ENCODE measurements at regions not wholly inside any gene's neighbourhood (a gene's known extent, or its start where the extent isn't known, plus 50 kb on each side); places are given as distances from the start of the nearest gene placed in this dataset.
"Not testable (repeated sequence)": the region's sequence is repeated elsewhere in the genome, so short reads cannot be mapped to it uniquely, and the experiment has no call there.

GRCh38 chr20:25985597-25985996 is 288.9 kb upstream of the ZNF337 start:
- DNase-seq, result no peak

GRCh38 chr20:25984933-25985332 is 288.3 kb upstream of the ZNF337 start:
- DNase-seq, result no peak

GRCh38 chr20:25982701-25983100 is 286.0 kb upstream of the ZNF337 start:
- DNase-seq, result not testable (repeated sequence)

GRCh38 chr20:25978450-25979190 is 282.0 kb upstream of the ZNF337 start:
- not testable (repeated sequence) for DNase-seq

GRCh38 chr20:25975816-25976215 is 279.2 kb upstream of the ZNF337 start:
- not testable (repeated sequence) for DNase-seq

- DNase-seq, result not testable (repeated sequence)
Observed at GRCh38 chr20:25965203-25965602, 268.6 kb upstream of the ZNF337 start.

GRCh38 chr20:25953876-25954275 is 257.2 kb upstream of the ZNF337 start:
- DNase-seq, result not testable (repeated sequence)

- DNase-seq, result not testable (repeated sequence)
Observed at GRCh38 chr20:25935230-25935629, 238.6 kb upstream of the ZNF337 start.

GRCh38 chr20:25932806-25933205 is 236.2 kb upstream of the ZNF337 start:
- DNase-seq, result not testable (repeated sequence)

GRCh38 chr20:25932170-25932569 is 235.5 kb upstream of the ZNF337 start:
- DNase-seq, result not testable (repeated sequence)

GRCh38 chr20:25902321-25902720 is 205.7 kb upstream of the ZNF337 start:
- not testable (repeated sequence) for DNase-seq

GRCh38 chr20:25898663-25899062 is 202.0 kb upstream of the ZNF337 start:
- not testable (repeated sequence) for DNase-seq

- DNase-seq, result not testable (repeated sequence)
Observed at GRCh38 chr20:25879096-25879495, 182.4 kb upstream of the ZNF337 start.

GRCh38 chr20:25868650-25868979 is 172.0 kb upstream of the ZNF337 start:
- not testable (repeated sequence) for DNase-seq

- peak in 1 of 2 experiments; percentile 28 for DNase-seq
Observed at GRCh38 chr20:25867776-25868649, 171.4 kb upstream of the ZNF337 start.

- DNase-seq, result not testable (repeated sequence)
Observed at GRCh38 chr20:25867015-25867775, 170.5 kb upstream of the ZNF337 start.

- DNase-seq, result peak in 1 of 2 experiments; percentile 27
Observed at GRCh38 chr20:25865715-25866656, 169.3 kb upstream of the ZNF337 start.

- not testable (repeated sequence) for DNase-seq
Observed at GRCh38 chr20:25864963-25865714, 168.5 kb upstream of the ZNF337 start.

- DNase-seq, result no peak
Observed at GRCh38 chr20:25864326-25864962, 167.8 kb upstream of the ZNF337 start.

- DNase-seq, result no peak
Observed at GRCh38 chr20:25863536-25864325, 167.1 kb upstream of the ZNF337 start.
